ENCODE measurements at regions not wholly inside any gene's neighbourhood (a gene's known extent, or its start where the extent isn't known, plus 50 kb on each side); places are given as distances from the start of the nearest gene placed in this dataset.

DNA sequence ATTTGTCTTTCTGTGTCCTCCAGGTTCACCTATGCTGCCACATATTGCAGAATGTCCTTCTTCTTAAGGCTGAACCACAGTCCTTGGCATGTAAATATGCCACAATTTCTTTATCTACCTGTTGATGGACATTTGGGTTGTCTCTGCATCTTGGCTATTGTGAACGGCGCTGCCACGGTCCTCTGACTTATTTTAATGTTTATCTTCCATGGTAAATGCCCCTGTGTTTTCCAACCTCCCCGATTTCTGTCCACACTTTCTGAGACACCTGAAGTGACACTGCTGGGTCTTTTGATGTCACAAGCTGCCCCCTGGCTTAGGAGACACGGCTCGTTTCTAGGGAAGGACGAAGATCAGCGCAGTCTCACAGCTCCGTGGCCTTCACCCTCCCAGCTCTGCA lies 128.3 kb upstream of the PDE10A start:
- TF ChIP-seq POLR2AphosphoS5 (IDR thresholded peaks at IDR 0.05; ENCODE audit: borderline replicate concordance, low read depth, low read length), result no peak
- TF ChIP-seq EZH2 (IDR thresholded peaks at IDR 0.05), result no peak

Data from SK-N-MC (cell line).